Ishikawa (cell line): ENCODE measurements at regions not wholly inside any gene's neighbourhood (a gene's known extent, or its start where the extent isn't known, plus 50 kb on each side); places are given as distances from the start of the nearest gene placed in this dataset.

Experiments used
- CEBPB ChIP-seq: IDR thresholded peaks from 2 replicates; pipeline ENCODE4 v1.6.1; 2012
- CREB1 ChIP-seq: IDR thresholded peaks from 2 replicates; pipeline ENCODE4 v1.6.1; 2012; ENCODE audit warnings: low read depth
- EP300 ChIP-seq: IDR thresholded peaks from 2 replicates; pipeline ENCODE4 v1.6.1; 2012; ENCODE audit warnings: borderline replicate concordance
- FOXM1 ChIP-seq: IDR thresholded peaks from 2 replicates; pipeline ENCODE4 v1.6.1; 2012; ENCODE audit warnings: low read depth, borderline replicate concordance
- MAX ChIP-seq: IDR thresholded peaks from 2 replicates; pipeline ENCODE4 v1.6.1; 2012
- NFIC ChIP-seq: IDR thresholded peaks from 2 replicates; pipeline ENCODE4 v1.6.1; 2012
- RAD21 ChIP-seq: IDR thresholded peaks from 2 replicates; pipeline ENCODE4 v1.6.1; 2012; ENCODE audit warnings: low read depth
- TAF1 ChIP-seq: IDR thresholded peaks from 2 replicates; pipeline ENCODE4 v1.6.1; 2012; ENCODE audit warnings: low read depth, mild to moderate bottlenecking
- TCF12 ChIP-seq: IDR thresholded peaks from 2 replicates; pipeline ENCODE4 v1.6.1; 2012; ENCODE audit warnings: low read depth
- USF1 ChIP-seq: IDR thresholded peaks from 2 replicates; pipeline ENCODE4 v1.6.1; 2012
- YY1 ChIP-seq: IDR thresholded peaks from 2 replicates; pipeline ENCODE4 v1.6.1; 2012; ENCODE audit warnings: low read depth
- ZBTB7A ChIP-seq: IDR thresholded peaks from 2 replicates; pipeline ENCODE4 v1.6.1; 2012; ENCODE audit warnings: low read depth
- TF ChIP-seq, protein P1 (sequence below): IDR thresholded peaks from 2 replicates; pipeline ENCODE4 v1.6.1; 2012; ENCODE audit warnings: low read depth, mild to moderate bottlenecking

GRCh38 chr2:220000080-220000479 is 372.6 kb downstream of the SLC4A3 start:
- TF ChIP-seq EP300 (no peak), RAD21 (no peak), MAX (no peak), YY1 (no peak), TCF12 (no peak), FOXM1 (no peak), NFIC (no peak), CREB1 (no peak), TAF1 (no peak), CEBPB (no peak), USF1 (no peak), ZBTB7A (no peak)
- TF ChIP-seq, protein P1, sequence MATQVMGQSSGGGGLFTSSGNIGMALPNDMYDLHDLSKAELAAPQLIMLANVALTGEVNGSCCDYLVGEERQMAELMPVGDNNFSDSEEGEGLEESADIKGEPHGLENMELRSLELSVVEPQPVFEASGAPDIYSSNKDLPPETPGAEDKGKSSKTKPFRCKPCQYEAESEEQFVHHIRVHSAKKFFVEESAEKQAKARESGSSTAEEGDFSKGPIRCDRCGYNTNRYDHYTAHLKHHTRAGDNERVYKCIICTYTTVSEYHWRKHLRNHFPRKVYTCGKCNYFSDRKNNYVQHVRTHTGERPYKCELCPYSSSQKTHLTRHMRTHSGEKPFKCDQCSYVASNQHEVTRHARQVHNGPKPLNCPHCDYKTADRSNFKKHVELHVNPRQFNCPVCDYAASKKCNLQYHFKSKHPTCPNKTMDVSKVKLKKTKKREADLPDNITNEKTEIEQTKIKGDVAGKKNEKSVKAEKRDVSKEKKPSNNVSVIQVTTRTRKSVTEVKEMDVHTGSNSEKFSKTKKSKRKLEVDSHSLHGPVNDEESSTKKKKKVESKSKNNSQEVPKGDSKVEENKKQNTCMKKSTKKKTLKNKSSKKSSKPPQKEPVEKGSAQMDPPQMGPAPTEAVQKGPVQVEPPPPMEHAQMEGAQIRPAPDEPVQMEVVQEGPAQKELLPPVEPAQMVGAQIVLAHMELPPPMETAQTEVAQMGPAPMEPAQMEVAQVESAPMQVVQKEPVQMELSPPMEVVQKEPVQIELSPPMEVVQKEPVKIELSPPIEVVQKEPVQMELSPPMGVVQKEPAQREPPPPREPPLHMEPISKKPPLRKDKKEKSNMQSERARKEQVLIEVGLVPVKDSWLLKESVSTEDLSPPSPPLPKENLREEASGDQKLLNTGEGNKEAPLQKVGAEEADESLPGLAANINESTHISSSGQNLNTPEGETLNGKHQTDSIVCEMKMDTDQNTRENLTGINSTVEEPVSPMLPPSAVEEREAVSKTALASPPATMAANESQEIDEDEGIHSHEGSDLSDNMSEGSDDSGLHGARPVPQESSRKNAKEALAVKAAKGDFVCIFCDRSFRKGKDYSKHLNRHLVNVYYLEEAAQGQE = no peak
